K562 (cell line): ENCODE measurements at regions not wholly inside any gene's neighbourhood (a gene's known extent, or its start where the extent isn't known, plus 50 kb on each side); places are given as distances from the start of the nearest gene placed in this dataset.

Source experiments
- ATAC-seq: fragments of 200-7000 bp; cut with Tn5 transposase; 3 replicates; pipeline ENCODE4 v1.9.1; 2020; ENCODE audit warnings: moderate library complexity
- BruUV-seq: library from RNA; stranded (reverse); fragments of 400-500 nt; replicated peaks from 2 replicates; lab custom pipeline; 2021; lab: Mats Ljungman, UMichigan
- CTCF ChIA-PET: fragments of 300-600 bp; formaldehyde crosslinking; extraction: SDS; loops from one replicate; lab custom pipeline; 2021; ENCODE audit warnings: low intra/inter-chr PET ratio; lab: Yijun Ruan, JAX
- POLR2A ChIA-PET: fragments of 300-600, 350-650 bp; sonication (Branson Sonifier 250); formaldehyde crosslinking; extraction: SDS; loops from one replicate; lab custom pipeline; 2021; ENCODE audit warnings: antibody characterized with exemption, inconsistent platforms; lab: Yijun Ruan, JAX
- DNase-seq, 4 experiments: peaks; one replicate each; pipeline versions ENCODE4 v3.0.0 to v3.0.0-alpha.2; 2011 to 2018; ENCODE audit warnings: low spot score in 3 of 4, mixed read lengths in 3 of 4; ENCODE audit errors: extremely low read depth in 1 of 4
- FAIRE-seq: peaks from 2 replicates; lab custom pipeline; 2011; peaks lifted over from hg19 to GRCh38; lab: Jason Lieb, UNC
- H2AFZ ChIP-seq: 2 replicates; pipeline ENCODE4 v1.6.0; 2011; ENCODE audit warnings: low read depth, low read length, control low read depth, inconsistent platforms
- H3K27ac ChIP-seq: fragments of 200-600 bp; 3 replicates; pipeline ENCODE4 v1.8.0; 2011; ENCODE audit warnings: low read depth, mild to moderate bottlenecking, control low read depth, inconsistent platforms, low read length, moderate library complexity, mixed read lengths; ENCODE audit errors: extremely low read depth
- H3K27me3 ChIP-seq, 2 experiments: fragments of 300-600 bp in 1 of 2; 2 replicates in 1 of 2; 3 replicates in 1 of 2; pipeline versions ENCODE4 v1.6.0 to v1.8.0; 2011; ENCODE audit warnings: inconsistent platforms in 2 of 2, low read length in 2 of 2, mild to moderate bottlenecking in 1 of 2, mixed read lengths in 1 of 2, moderate library complexity in 1 of 2; ENCODE audit not compliant: control insufficient read depth in 2 of 2, insufficient read depth in 2 of 2
- H3K36me3 ChIP-seq: fragments of 300-600 bp; 3 replicates; pipeline ENCODE4 v1.8.0; 2011; ENCODE audit warnings: mild to moderate bottlenecking, low read length, inconsistent platforms; ENCODE audit not compliant: control insufficient read depth, insufficient read depth
- H3K4me1 ChIP-seq, 2 experiments: fragments of 200-600 bp in 1 of 2; replicated peaks in 1 of 2; 2 replicates in 1 of 2; 3 replicates in 1 of 2; pipeline versions ENCODE4 v1.5.1 to v1.8.0; 2011; ENCODE audit warnings: inconsistent platforms in 2 of 2, low read length in 2 of 2, mild to moderate bottlenecking in 1 of 2, mixed read lengths in 1 of 2, moderate library complexity in 1 of 2; ENCODE audit not compliant: control insufficient read depth in 2 of 2, insufficient read depth in 2 of 2
- H3K4me2 ChIP-seq: 2 replicates; pipeline ENCODE4 v1.6.1; 2011; ENCODE audit warnings: low read length, control low read depth, inconsistent platforms, mixed read lengths; ENCODE audit not compliant: insufficient read depth
- H3K4me3 ChIP-seq: fragments of 200-600 bp; sonication (generic), shearing (Covaris generic); 2 replicates; pipeline ENCODE4 v1.5.1; 2016; ENCODE audit warnings: control low read depth, inconsistent platforms
- H3K79me2 ChIP-seq: fragments of 200-600 bp; 3 replicates; pipeline ENCODE4 v1.8.0; 2011; ENCODE audit warnings: low read length, inconsistent platforms; ENCODE audit not compliant: control insufficient read depth, insufficient read depth
- H3K9ac ChIP-seq, 2 experiments: 2 replicates each; pipeline versions ENCODE4 v1.6.0 to v1.6.1; 2011; ENCODE audit warnings: low read depth in 2 of 2, low read length in 2 of 2, control low read depth in 1 of 2, inconsistent platforms in 1 of 2, mild to moderate bottlenecking in 1 of 2, mixed read lengths in 1 of 2; ENCODE audit not compliant: insufficient read depth in 1 of 2
- H3K9me1 ChIP-seq: one replicate; pipeline ENCODE4 v1.6.0; 2011; ENCODE audit warnings: inconsistent platforms, mild to moderate bottlenecking, low read length, moderate library complexity; ENCODE audit not compliant: control insufficient read depth, insufficient read depth
- H3K9me3 ChIP-seq: replicated peaks from 2 replicates; pipeline ENCODE4 v1.5.1; 2011; ENCODE audit warnings: low read depth, low read length, inconsistent platforms; ENCODE audit not compliant: control insufficient read depth, insufficient read depth
- H4K20me1 ChIP-seq: replicated peaks from 2 replicates; pipeline ENCODE4 v1.6.1; 2011; ENCODE audit warnings: low read length, inconsistent platforms, mixed read lengths; ENCODE audit not compliant: control insufficient read depth, insufficient read depth
- BACH1 ChIP-seq: fragments of 200-800 bp; sonication (Bioruptor generic); IDR thresholded peaks from 2 replicates; pipeline ENCODE4 v1.6.1; 2016; ENCODE audit warnings: missing genetic modification characterization, missing compliant biosample characterization
- CCNT2 ChIP-seq: IDR thresholded peaks from 2 replicates; pipeline ENCODE4 v1.6.1; 2011; ENCODE audit warnings: borderline replicate concordance, low read depth, mild to moderate bottlenecking, moderate library complexity, mixed read lengths, low read length; ENCODE audit not compliant: insufficient read length; ENCODE audit errors: extremely low read depth
- DPF2 ChIP-seq: fragments of 450-650 bp; IDR thresholded peaks from 2 replicates; pipeline ENCODE4 v1.6.1; 2016
- ESRRA ChIP-seq: fragments of 450-650 bp; IDR thresholded peaks from 2 replicates; pipeline ENCODE4 v1.6.1; 2014; ENCODE audit warnings: low read depth, mild to moderate bottlenecking, moderate library complexity, borderline replicate concordance
- JUND ChIP-seq, 2 experiments: IDR thresholded peaks; 2 replicates in 1 of 2; 3 replicates in 1 of 2; pipeline ENCODE4 v1.6.1; 2011; ENCODE audit warnings: borderline replicate concordance in 2 of 2, low read depth in 2 of 2, low read length in 2 of 2, improper control_type of control experiment in 1 of 2, missing biosample characterization in 1 of 2, missing genetic modification characterization in 1 of 2, missing genetic modification reagents in 1 of 2
- NCOR1 ChIP-seq: fragments of 450-650 bp; IDR thresholded peaks from 2 replicates; pipeline ENCODE4 v1.6.1; 2016; ENCODE audit warnings: mild to moderate bottlenecking, moderate library complexity
- TCF3 ChIP-seq: sonication (generic); formaldehyde crosslinking; IDR thresholded peaks from 2 replicates; pipeline ENCODE4 v1.4.0; 2020; ENCODE audit warnings: mild to moderate bottlenecking, missing genetic modification reagents
- TEAD1 ChIP-seq, 2 experiments: fragments of 450-650 bp in 1 of 2; sonication (generic) in 1 of 2; formaldehyde crosslinking; IDR thresholded peaks; 2 replicates each; pipeline versions ENCODE4 v1.4.0 to v1.8.0; 2020 to 2022; ENCODE audit warnings: mild to moderate bottlenecking in 2 of 2, missing genetic modification reagents in 1 of 2
- USF2 ChIP-seq: sonication (generic); formaldehyde crosslinking; IDR thresholded peaks from 2 replicates; pipeline ENCODE4 v1.5.0; 2020; ENCODE audit warnings: missing genetic modification reagents
- YBX1 ChIP-seq: fragments of 450-650 bp; IDR thresholded peaks from 2 replicates; pipeline ENCODE4 v1.7.1; 2016; ENCODE audit warnings: mild to moderate bottlenecking
- ZNF217 ChIP-seq: sonication (generic); formaldehyde crosslinking; IDR thresholded peaks from 2 replicates; pipeline ENCODE4 v1.8.0; 2022; ENCODE audit warnings: mild to moderate bottlenecking, missing genetic modification reagents
- ZNF41 ChIP-seq: fragments of 250-450 bp; sonication (Bioruptor Pico); conservative IDR thresholded peaks from 2 replicates; pipeline ENCODE4 v1.4.0; 2020; ENCODE audit warnings: mild to moderate bottlenecking
- ZSCAN32 ChIP-seq: fragments of 450-650 bp; formaldehyde crosslinking; IDR thresholded peaks from 2 replicates; pipeline ENCODE4 v1.4.0; 2020; ENCODE audit warnings: mild to moderate bottlenecking, moderate library complexity
- in situ Hi-C: fragments of 300-500 bp; cut with MboI; formaldehyde crosslinking; loops from 4 replicates; pipeline ENCODE4 v1.15.0; 2018; ENCODE audit warnings: inconsistent platforms, mixed read lengths
- intact Hi-C: fragments of 100-400 bp; cut with micrococcal nuclease; formaldehyde crosslinking; loops from 2 replicates; pipeline ENCODE4 v1.14.2; 2022
- TF ChIP-seq, protein P1 (sequence below), 2 experiments: fragments of 450-650 bp; IDR thresholded peaks; 2 replicates each; pipeline ENCODE4 v1.6.1; 2016
- TF ChIP-seq, protein P2 (sequence below): sonication (generic); IDR thresholded peaks from 2 replicates; pipeline ENCODE4 v1.6.1; 2016

- TF ChIP-seq USF2 (CRISPR knock-in tag) (no peak), CCNT2 (no peak)
- TF ChIP-seq, all 486 proteins: peak for 0
Measured at GRCh38 chr2:150608341-150608740, 120.9 kb upstream of the RND3 start (continued).

GRCh38 chr2:150607390-150607811 is 119.9 kb upstream of the RND3 start:
- CTCF ChIA-PET, result no interaction called here
- ATAC-seq, result no peak
- in situ Hi-C loops, result no loop called here

More at GRCh38 chr2:150607390-150607811, 119.9 kb upstream of the RND3 start:
- TF ChIP-seq DPF2, result no peak
- TF ChIP-seq, protein P1, sequence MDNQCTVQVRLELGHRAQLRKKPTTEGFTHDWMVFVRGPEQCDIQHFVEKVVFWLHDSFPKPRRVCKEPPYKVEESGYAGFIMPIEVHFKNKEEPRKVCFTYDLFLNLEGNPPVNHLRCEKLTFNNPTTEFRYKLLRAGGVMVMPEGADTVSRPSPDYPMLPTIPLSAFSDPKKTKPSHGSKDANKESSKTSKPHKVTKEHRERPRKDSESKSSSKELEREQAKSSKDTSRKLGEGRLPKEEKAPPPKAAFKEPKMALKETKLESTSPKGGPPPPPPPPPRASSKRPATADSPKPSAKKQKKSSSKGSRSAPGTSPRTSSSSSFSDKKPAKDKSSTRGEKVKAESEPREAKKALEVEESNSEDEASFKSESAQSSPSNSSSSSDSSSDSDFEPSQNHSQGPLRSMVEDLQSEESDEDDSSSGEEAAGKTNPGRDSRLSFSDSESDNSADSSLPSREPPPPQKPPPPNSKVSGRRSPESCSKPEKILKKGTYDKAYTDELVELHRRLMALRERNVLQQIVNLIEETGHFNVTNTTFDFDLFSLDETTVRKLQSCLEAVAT (IDR thresholded peaks at IDR 0.05), result no peak
- no peak for TF ChIP-seq YBX1
- TF ChIP-seq, protein P2, sequence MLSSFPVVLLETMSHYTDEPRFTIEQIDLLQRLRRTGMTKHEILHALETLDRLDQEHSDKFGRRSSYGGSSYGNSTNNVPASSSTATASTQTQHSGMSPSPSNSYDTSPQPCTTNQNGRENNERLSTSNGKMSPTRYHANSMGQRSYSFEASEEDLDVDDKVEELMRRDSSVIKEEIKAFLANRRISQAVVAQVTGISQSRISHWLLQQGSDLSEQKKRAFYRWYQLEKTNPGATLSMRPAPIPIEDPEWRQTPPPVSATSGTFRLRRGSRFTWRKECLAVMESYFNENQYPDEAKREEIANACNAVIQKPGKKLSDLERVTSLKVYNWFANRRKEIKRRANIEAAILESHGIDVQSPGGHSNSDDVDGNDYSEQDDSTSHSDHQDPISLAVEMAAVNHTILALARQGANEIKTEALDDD, result no peak
- no peak for TF ChIP-seq ESRRA
- TF ChIP-seq BACH1 (tag), result no peak
- no peak for TF ChIP-seq NCOR1
- TF ChIP-seq ZSCAN32 (CRISPR knock-in tag), result no peak
- TF ChIP-seq JUND (IDR thresholded peaks at IDR 0.05; ENCODE audit: borderline replicate concordance, low read depth, low read length), result no peak
- no peak for TF ChIP-seq JUND (tag; IDR thresholded peaks at IDR 0.05; ENCODE audit: borderline replicate concordance, low read depth, low read length)
- TF ChIP-seq TCF3 (CRISPR knock-in tag), result no peak
- TF ChIP-seq ZNF41 (CRISPR knock-in tag), result no peak
- no peak for TF ChIP-seq ZNF217
- no peak for TF ChIP-seq TEAD1 (CRISPR knock-in tag; IDR thresholded peaks at IDR 0.05)
- BruUV-seq, result no TSS peak
- Histone ChIP-seq H3K4me1 (no peaks in the 10 kb centered on the region), H3K9me1 (no peaks in the 10 kb centered on the region), H3K4me3 (no peak overlapping the region), H3K4me2 (no peak overlapping the region), H3K27ac (no peak overlapping the region), H2AFZ (no peak overlapping the region), H3K27me3 (no peaks in the 10 kb centered on the region), H3K9ac (no peak overlapping the region), H4K20me1 (no peaks in the 10 kb centered on the region), H3K36me3 (no peaks in the 10 kb centered on the region), H3K79me2 (no peaks in the 10 kb centered on the region), H3K9me3 (no peaks in the 10 kb centered on the region; the same call in none of the 2 replicates)
- intact Hi-C loops, result no loop called here
- no peak for FAIRE-seq
- POLR2A ChIA-PET, result no interaction called here
- DNase-seq, result no peak
